ENCODE measurements at regions not wholly inside any gene's neighbourhood (a gene's known extent, or its start where the extent isn't known, plus 50 kb on each side); places are given as distances from the start of the nearest gene placed in this dataset.

GRCh38 chr10:128759174-128759573 lies 633.0 kb upstream of the MKI67 start:
- TF ChIP-seq EZH2phosphoT487 (IDR thresholded peaks at IDR 0.05): no peak
- TF ChIP-seq CTCF (IDR thresholded peaks at IDR 0.05): no peak
